ENCODE measurements at regions not wholly inside any gene's neighbourhood (a gene's known extent, or its start where the extent isn't known, plus 50 kb on each side); places are given as distances from the start of the nearest gene placed in this dataset.

DNA sequence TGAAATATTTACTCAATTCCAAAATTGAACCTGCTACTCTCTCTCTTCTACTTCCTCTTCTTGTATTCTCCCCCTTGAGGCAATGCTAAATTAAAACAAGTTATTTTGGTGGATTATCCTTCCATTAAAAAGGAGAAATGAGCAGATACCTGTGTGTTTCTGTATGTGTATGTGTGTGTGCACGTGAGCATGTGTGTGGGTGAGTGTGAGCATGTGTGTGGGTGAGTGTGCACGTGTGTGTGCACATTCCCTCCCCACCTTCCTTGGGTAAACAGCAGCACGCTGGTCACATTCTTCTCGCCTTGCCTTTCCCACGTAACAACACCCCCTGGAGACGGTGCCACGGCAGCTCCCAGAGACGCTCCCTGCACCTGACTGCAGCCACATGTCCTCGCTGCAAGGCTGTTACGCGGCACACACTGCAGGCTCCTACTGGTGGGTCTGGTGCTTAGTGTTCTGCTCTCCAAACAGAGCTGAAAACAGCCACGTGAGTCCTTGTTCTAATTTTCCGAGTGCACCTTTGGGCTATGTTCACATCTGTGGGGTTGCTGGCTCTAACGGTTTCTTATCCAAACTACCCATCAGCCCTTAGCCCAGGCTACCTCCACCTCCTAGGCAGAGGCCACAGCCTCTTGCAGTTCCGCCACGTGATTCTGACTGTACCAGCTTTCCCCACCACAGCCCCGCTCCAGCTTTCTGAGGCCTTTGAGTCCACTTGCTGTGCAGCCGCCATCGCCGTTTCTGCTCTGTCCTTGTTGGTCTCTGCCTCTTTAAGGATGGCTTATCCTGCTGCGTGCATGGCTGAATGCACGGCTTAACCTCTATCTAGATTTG, 123.4 kb downstream of the CTTN start:
- DNase-seq (ENCODE audit: low spot score): no peak

DNA sequence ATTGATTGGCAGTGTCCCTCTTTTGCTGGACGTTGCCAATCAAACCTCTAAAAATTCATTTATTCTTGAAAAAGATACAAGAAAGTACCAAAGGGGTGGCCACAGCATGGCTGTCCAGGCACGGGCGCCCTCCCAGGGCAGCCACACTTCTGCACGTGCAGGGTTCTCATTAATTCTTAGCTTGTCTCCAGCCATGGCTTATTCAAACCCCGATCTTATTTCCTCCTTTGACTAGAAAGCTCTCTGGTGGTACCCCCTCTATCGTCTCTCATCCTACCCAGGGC, 123.9 kb downstream of the CTTN start:
- no peak for DNase-seq (ENCODE audit: low spot score)

DNA sequence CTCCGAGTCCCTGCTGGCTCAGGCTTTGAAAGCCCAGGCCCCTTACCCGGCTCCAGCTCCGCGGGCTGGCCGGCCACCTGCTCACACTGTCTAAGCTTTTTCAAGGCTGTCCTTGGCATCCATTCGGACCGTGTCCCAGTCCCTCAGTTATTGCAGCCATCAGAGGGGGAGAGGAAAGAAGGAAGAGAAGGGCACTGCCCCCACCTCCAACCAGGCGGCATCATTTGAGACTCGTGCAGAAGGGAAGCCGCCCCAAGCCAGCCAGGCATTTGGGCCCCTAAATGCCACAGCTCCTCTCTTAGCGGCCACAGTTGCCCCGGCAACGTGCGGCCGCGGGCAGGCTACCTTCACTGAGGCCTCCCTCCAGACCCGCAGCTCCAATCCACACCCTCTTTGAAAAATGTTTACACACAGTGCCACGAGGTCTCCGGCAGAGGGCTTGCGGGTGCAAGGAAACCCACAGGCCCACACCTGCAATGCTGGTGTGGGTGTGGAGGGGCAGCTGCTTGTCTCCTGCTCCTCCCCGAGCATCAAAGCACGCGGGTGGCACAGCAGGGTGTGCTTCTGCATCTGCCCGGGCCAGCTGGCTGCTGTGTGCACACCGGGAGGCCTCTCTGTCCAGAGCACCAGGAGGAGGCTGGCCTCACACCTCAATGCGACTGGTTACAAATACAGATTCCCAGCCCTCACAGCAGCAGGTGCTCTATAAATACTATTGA, 124.4 kb downstream of the CTTN start:
- no peak for DNase-seq (ENCODE audit: low spot score)

DNA sequence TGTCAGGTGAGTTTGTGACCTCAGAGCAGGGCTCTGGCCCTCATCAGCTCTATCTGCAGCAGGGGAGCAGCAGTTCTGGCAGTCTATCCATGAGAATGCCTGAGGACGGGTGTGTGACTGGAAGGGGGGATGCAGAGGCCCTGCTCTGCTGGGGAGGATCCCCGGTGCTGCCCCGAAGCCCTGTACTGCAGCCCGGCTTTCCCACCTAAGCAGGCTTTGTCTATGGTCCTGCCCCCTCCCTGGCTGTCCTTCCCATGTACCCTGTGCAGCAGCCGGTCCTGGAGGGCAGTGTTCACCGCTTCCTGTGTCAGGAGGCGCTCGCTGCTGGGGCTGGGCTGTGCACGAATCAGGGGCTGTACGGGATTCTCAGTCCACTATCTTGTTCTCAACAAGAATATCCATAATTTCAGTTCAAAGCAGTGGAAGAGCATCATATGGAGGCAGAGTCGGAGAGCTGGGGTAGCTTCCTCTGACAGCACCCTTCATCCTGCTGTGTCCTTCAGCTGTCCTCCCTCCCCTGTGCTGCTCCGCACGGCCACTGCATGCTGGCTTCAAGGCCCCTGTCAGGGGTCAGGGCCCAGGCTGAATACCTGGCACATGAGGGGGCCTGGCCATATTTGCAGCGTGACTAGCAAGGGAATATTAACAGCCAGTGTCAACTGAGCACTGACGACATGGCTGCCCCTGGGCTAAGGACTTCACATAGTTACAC, 125.2 kb downstream of the CTTN start:
- DNase-seq (ENCODE audit: low spot score): no peak

DNA sequence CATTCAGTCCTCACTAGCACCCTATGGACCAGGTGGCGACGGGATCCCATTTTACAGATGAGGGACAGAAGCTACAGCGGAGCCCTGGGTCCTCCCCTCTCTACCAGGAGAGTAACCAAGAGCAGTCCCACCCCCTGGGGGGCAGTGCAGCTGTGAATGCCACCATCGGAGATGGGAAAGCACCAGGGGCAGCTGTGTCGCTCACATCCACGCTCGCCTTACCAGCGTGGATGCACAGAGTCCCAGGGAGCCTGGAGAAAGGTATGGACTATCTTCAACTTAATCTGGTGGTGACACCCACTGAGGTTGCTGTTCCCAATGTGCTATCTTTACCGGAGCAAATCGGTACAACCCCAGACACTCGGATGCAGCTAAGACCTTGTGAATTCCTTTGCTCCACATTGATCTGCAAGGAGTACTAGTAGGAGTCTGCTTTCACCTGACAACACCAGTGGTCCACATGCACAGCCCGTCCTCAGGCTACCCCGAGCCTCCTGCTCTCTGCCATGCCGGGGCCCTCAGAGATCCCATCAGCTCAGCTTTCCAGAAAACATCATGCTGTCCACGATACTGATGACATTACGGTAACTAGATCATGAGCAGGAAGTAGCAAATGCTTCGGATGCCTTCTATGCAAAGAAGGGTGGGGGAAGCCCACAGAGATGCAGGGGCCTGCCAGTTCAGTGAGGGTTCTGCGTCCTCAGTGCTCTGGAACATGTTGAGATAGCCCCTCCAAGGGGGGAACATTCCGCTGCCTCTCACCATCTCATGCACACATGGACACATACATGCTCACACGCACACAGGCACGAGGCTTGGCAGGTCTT, 126.0 kb downstream of the CTTN start:
- DNase-seq (ENCODE audit: low spot score): peak; percentile 45

DNA sequence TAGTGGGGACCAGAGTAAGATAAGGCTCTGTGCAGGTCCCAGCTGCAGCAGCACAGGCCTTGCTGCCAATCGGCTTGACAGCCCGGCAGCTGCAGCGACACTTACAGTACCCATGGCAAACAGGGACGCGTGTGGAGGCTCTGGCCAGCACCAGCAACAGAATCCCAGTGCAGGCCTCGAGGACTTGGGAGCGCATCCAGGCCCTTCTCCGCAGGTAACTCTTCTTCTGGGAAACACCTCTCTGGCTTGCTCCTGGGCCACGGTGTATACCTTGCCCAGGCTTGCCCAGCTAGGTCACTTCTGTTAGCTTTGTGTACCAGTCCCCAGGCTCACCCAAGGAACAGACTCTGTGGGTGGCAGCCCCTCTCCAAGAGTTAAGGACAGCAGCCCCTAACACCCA, 126.7 kb downstream of the CTTN start:
- no peak for DNase-seq (ENCODE audit: low spot score)

DNA sequence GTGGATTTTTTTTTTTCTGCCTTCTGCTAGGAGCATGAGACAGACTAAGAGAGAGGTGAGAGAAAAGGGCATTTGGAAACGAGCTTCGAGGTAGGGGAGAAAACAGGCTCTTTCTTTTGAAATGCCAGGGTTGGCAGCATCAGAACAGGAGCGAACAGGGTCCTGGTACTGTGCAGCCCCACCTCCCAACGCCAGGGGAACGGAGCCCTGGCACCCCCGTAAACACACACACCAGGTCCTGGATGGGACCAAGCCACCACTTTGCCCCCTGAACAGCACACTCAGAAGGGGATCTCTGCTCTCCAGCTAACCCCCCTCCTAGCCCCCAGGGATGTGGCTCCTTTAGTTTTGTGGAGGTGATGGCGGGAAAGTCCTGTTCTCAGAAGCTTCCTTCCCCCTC, 127.1 kb downstream of the CTTN start:
- no peak for DNase-seq (ENCODE audit: low spot score)

DNA sequence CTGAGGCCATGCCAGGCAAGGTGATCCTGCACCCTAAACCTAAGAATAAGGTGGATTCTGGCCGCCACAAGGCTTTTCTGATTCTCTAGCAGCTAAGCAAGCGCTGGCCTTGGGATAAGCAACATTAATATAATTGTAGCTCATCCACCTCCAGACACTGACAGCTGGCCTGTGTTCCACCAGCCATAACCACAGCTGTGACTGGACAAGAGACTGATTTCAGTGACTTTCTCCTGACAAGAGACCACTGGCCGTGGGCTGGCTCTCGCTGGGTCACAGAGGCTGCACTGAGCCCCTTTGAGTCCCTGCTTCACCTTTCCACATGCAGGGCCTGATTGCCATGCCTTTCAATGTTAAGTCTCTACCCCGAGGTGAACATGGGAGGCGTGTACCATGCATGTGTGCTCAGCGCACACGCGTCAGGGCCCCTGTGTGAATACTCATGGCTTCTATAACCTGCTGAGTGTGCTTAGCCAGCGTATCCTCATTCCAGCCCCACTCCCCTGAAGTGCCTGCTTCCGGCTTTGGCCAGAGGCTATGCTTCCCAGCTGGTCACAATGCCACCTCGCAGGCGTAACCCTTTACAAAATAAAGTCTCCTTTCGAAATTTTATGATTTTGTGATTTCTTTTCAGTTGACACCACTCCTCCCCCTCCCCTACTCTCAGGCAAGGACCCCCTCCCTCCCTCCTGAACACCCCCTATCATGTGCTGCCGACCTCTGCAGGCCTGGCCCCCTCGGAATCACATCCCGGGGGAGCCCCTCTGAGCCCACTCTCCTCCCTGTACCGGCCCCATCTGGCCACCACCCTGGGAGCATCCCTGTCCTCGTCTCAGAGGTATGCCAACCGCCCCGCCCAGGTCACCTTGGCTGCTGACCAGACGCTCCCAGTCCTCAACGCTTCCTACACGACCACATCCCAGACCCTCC, 128.1 kb downstream of the CTTN start:
- no peak for DNase-seq (ENCODE audit: low spot score)

DNA sequence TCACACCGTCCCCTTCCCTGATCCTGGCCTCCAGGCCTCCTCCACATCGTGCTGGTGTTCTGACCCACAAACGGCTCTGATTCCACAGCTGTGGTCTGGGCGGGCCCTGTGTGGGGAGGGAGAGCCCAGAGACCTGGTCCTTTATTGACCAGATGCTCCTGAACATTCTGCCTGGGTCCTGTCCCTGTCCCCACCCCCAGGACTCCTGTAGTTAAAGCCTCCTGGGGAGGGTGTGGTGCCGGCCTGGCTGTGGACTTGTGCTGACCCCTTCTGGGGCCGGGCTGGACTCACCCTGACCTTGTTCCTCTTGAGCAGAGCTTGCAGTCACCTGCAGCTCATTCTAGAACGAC, 128.7 kb downstream of the CTTN start:
- DNase-seq (ENCODE audit: low spot score): no peak

DNA sequence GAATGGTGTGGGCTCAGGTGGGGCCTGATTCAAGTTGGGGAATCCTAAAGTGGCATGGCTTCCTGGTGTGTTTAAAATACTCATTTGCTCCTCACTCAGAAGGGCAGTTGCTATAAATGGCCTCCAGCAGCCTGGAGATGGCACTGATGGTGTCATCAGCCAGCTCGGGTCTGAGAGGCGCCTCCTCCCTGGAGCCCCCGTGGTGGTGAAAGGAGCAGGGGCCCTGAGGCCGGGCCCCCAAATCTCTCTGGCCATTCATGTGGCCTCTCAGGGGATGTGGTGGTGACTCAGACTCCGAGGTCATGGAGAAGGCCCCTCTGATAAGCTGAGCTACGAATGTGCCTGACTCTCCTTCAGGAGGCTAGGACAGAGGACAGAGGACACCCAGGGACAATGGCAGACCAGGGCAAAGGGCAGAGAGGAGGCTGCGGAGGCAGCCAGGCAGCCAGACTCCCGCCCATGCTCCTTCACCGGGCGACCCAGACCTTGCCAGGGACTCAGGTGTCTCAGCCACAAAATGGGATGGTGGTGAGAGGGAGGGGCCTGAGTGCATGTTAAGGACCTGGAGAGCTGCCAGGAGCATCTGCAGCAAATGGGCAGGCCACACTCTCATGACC, 129.2 kb downstream of the CTTN start:
- DNase-seq (ENCODE audit: low spot score): no peak

DNA sequence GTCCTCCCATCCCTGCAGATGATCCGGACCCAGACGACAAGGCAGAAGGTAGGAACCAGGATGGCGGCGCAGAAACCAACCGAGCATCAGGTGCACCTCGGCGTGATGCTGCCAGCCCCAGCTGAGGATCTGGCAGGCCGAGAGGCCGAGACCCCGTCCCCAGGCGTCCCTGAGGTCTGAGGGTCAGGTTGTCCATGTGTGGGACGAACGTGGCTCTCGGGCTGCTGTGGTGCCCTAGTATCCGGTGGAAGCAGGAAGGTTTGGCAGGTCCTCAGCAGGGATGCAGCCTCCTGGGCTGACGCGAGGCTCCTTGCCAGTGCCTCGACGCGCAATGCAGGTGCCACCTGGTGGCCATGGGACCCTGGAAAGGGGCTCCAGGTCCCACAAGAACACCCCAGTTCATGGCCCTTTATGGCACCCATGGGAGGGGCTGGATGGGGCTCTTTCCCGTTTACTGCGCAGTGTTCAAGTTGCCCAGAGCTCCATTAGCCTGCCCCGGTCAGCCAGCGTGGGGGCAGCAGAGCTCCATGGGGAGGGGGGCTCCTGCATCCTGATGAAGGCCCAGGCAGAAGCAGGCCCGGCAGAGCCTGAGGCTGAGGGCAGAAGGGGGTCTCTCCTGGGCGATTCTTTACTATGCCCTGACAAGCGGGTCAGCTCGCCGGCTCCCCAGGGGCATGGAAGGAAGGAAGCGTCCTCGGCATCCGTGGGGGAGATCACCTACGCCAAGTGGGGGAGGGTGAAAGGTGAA, 129.9 kb downstream of the CTTN start:
- no peak for DNase-seq (ENCODE audit: low spot score)

DNA sequence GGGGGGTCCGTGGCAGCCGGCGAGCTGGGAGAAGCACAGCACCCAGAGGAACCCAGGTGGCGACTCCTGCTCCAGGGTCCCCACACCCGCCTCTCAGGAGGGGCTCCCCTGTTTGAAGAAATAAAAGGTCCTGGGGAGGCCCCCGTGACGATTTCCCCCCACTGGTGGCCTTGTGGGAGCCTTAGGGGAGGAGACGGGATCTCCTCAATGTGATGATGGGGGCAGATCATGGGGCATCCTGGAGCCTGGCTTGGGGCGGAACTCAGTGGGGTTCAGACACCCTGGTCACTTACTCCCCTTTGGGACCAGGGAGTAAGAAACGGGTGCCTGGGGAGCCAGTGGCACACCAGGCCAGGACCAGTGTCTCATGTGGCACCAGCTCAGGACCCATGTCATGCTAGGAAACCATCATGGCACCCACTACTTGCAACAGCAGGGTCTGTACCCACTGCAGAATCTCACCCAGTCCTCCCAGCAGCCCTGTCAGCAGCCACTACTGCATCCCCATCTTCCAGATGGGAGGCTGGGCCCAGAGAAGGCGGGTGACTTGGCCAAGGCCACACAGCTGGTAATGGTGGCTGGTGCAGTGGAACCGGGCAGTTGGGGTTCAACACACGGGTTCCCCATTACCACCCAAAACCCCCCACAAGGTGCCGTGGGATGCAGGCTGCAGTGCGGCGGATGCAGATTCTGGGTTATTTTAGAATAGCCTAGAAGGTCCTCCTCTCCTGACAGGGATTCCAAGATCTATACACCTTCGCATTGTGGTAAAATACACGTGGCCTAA, 130.7 kb downstream of the CTTN start:
- DNase-seq (ENCODE audit: low spot score): no peak

DNA sequence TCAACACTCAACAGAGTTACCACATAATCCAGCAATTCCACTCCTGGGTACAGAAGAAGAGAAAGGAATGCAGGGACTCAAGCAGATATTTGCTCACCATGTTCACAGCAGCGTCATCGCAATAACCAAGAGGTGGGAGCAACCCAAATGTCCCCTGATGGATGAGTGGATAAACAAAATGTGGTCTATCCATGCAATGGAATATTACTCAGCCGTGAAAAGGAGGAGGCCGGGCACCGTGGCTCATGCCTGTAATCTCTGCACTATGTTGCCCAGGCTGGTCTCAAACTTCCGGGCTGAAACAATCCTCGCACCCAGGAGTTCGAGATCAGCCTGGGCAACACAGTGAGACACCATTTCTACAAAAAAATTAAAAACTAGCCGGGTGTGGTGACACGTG, 131.7 kb downstream of the CTTN start:
- DNase-seq (ENCODE audit: low spot score): no peak

DNA sequence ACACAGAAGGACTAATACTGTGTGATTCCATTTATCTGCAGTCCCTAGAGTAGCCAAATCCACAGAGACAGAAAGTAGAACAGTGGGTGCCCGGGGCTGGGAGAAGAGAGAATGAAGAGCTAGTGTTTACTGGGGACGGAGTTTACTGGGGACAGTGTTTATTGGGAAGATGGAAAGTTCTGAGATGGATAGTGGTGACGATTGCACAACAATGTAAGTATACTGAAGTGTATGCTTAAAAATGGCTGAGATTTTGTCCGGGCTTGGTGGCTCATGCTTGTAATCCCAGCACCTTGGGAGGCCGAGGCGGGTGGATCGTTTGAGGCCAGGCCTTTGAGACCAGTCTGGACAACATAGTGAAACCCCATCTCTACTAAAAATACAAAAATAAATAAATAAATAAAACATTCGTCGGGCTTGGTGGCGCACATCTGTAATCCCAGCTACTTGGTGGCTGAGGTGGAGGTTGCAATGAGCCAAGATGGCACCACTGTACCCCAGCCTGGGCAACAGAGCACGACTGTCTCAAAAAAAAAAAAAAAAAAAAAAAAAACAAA, 132.4 kb downstream of the CTTN start:
- no peak for DNase-seq (ENCODE audit: low spot score)

DNA sequence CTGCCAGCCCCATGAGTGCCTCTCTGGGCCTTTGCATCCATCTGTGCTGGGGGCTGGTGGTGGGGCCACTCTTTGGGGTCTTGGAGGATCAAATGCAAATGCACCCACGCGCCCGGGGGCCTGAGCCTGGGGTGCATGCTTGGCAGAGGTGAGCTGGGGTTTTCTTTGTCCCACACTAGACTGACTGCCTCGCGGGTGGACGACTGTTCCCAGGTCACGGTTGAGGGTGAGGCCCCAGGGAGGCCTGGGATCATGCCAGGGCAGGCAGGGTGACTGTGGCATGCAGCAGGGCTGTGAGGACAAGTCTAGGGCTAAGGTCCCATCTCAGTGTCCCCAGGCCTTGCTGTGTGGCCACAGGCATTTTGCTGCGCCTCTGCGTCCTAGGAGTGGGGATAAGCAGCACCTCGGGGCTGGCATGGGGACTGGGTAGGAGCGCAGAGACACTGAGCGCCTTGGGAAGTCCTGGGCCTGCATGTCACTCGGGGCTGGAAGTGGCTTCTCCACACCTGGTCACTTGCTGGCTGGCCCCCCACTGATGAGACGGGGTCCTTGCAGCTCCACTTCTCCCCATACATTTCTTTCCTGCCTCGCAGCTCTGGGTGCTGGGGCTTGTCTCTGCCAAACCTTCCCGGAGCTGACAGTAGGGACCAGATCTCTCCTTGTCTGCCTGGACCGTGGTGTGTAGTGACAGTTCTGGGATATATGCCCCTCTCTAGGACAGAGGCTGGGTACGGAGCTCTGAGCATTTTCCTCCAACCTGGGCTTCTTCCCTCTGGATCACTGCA, 133.1 kb downstream of the CTTN start:
- no peak for DNase-seq (ENCODE audit: low spot score)

DNA sequence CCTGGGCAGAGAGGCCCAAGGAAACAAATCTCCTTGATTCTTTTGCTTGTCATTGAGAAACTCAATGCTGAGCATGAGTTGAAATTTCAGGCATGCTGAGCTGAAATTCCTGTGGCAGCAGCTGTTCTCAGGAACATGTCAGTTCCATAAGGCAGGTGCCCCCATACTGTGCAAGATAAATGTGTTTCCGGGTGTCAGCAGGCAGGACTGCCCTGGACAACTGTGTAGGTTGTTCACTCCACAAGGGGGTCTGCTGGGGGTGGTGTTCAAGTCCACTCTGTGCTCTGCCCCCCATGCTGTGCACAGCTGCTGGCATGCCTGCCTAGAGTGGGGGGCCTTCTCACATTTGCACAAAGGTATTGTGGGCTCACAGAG, 133.7 kb downstream of the CTTN start:
- DNase-seq (ENCODE audit: low spot score): no peak

DNA sequence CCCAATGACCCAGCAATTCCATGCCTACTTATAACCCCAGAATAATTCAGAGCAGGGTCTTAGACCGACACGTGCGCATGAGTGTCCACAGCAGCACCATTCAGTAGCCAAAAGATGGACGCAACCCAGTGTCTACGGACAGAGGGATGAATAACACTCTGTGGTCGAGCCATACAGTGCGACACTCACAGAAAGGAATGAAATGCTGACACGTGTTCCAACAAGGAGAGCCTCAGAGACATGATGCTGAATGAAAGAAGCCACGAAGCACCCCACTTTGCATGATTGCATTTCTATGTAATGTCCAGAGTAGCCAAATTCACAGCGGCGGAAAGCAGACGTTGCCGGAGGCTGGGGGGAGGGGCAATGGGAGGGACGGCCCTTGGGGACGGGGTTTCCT, 134.4 kb downstream of the CTTN start:
- DNase-seq (ENCODE audit: low spot score): no peak

Data from hepatic stellate cell (primary cell).